SK-N-SH treated with all-trans-retinoic acid at 6 μM for 48 hours (cell line): ENCODE measurements at regions not wholly inside any gene's neighbourhood (a gene's known extent, or its start where the extent isn't known, plus 50 kb on each side); places are given as distances from the start of the nearest gene placed in this dataset.

Experiments used
- ATAC-seq: fragments of 200-7000 bp; cut with Tn5 transposase; 3 replicates; pipeline ENCODE4 v1.9.1; 2020; ENCODE audit warnings: mild to moderate bottlenecking, moderate library complexity
- ARNTL ChIP-seq: fragments of 450-650 bp; formaldehyde crosslinking; IDR thresholded peaks from 2 replicates; pipeline ENCODE4 v1.5.0; 2020; ENCODE audit warnings: low read depth, mild to moderate bottlenecking, moderate library complexity, borderline replicate concordance
- BACH2 ChIP-seq: fragments of 250-450 bp; sonication (Bioruptor Pico); IDR thresholded peaks from 2 replicates; pipeline ENCODE4 v1.9.0; 2021; ENCODE audit warnings: mild to moderate bottlenecking, borderline replicate concordance
- CREB5 ChIP-seq: fragments of 250-450 bp; sonication (Bioruptor Pico); IDR thresholded peaks from 2 replicates; pipeline ENCODE4 v1.5.1; 2020; ENCODE audit warnings: low read depth, mild to moderate bottlenecking, moderate library complexity
- CSDC2 ChIP-seq: fragments of 250-450 bp; sonication (Bioruptor Pico); IDR thresholded peaks from 2 replicates; pipeline ENCODE4 v1.5.0; 2020; ENCODE audit warnings: mild to moderate bottlenecking, moderate library complexity
- GLIS3 ChIP-seq: fragments of 250-450 bp; sonication (Bioruptor Pico); IDR thresholded peaks from 2 replicates; pipeline ENCODE4 v1.5.0; 2020; ENCODE audit warnings: mild to moderate bottlenecking, moderate library complexity
- ISL1 ChIP-seq: fragments of 250-450 bp; sonication (Bioruptor Pico); IDR thresholded peaks from 2 replicates; pipeline ENCODE4 v2.1.2; 2022; ENCODE audit warnings: mild to moderate bottlenecking, moderate library complexity
- OSR1 ChIP-seq: fragments of 250-450 bp; sonication (Bioruptor Pico); IDR thresholded peaks from 2 replicates; pipeline ENCODE4 v1.8.0; 2022; ENCODE audit warnings: moderate library complexity, mild to moderate bottlenecking, inconsistent platforms
- PATZ1 ChIP-seq: fragments of 250-450 bp; sonication (Bioruptor Pico); IDR thresholded peaks from 2 replicates; pipeline ENCODE4 v1.8.0; 2020; ENCODE audit warnings: mild to moderate bottlenecking, moderate library complexity, borderline replicate concordance
- POU6F1 ChIP-seq: fragments of 250-450 bp; sonication (Bioruptor Pico); IDR thresholded peaks from 2 replicates; pipeline ENCODE4 v1.8.0; 2021; ENCODE audit warnings: low read depth, mild to moderate bottlenecking, moderate library complexity, borderline replicate concordance
- PPARA ChIP-seq: fragments of 250-450 bp; sonication (Bioruptor Pico); IDR thresholded peaks from 2 replicates; pipeline ENCODE4 v1.5.0; 2020; ENCODE audit warnings: mild to moderate bottlenecking, borderline replicate concordance
- RARB ChIP-seq: fragments of 250-450 bp; sonication (Bioruptor Pico); IDR thresholded peaks from 2 replicates; pipeline ENCODE4 v1.8.0; 2021; ENCODE audit warnings: mild to moderate bottlenecking, moderate library complexity
- TCF4 ChIP-seq: fragments of 250-450 bp; sonication (Bioruptor Pico); IDR thresholded peaks from 2 replicates; pipeline ENCODE4 v1.8.0; 2021; ENCODE audit warnings: mild to moderate bottlenecking, moderate library complexity, borderline replicate concordance
- TOX ChIP-seq: fragments of 250-450 bp; sonication (Bioruptor Pico); IDR thresholded peaks from 2 replicates; pipeline ENCODE4 v1.8.0; 2021; ENCODE audit warnings: mild to moderate bottlenecking, moderate library complexity, borderline replicate concordance
- TSHZ2 ChIP-seq: fragments of 250-450 bp; sonication (Bioruptor Pico); IDR thresholded peaks from 2 replicates; pipeline ENCODE4 v1.5.0; 2020; ENCODE audit warnings: mild to moderate bottlenecking, moderate library complexity
- ZC3H10 ChIP-seq: fragments of 250-450 bp; sonication (Bioruptor Pico); IDR thresholded peaks from 2 replicates; pipeline ENCODE4 v1.5.1; 2021; ENCODE audit warnings: mild to moderate bottlenecking, moderate library complexity
- ZFP3 ChIP-seq: fragments of 250-450 bp; sonication (Bioruptor Pico); IDR thresholded peaks from 2 replicates; pipeline ENCODE4 v1.5.0; 2020; ENCODE audit warnings: mild to moderate bottlenecking, moderate library complexity
- ZFP30 ChIP-seq: fragments of 450-650 bp; formaldehyde crosslinking; IDR thresholded peaks from 2 replicates; pipeline ENCODE4 v1.5.0; 2022; ENCODE audit warnings: mild to moderate bottlenecking, moderate library complexity
- ZNF565 ChIP-seq: fragments of 450-650 bp; formaldehyde crosslinking; conservative IDR thresholded peaks from 2 replicates; pipeline ENCODE4 v1.5.0; 2020; ENCODE audit warnings: low read depth, mild to moderate bottlenecking, moderate library complexity
- ZNF70 ChIP-seq: fragments of 450-650 bp; formaldehyde crosslinking; IDR thresholded peaks from 2 replicates; pipeline ENCODE4 v1.5.0; 2020; ENCODE audit warnings: mild to moderate bottlenecking, moderate library complexity
- ZNF8 ChIP-seq: fragments of 450-650 bp; formaldehyde crosslinking; IDR thresholded peaks from 2 replicates; pipeline ENCODE4 v1.5.0; 2020; ENCODE audit warnings: mild to moderate bottlenecking, moderate library complexity

- ATAC-seq, result no peak
- no peak for TF ChIP-seq RARB (CRISPR knock-in tag)
- no peak for TF ChIP-seq CREB5
- TF ChIP-seq GLIS3 (CRISPR knock-in tag), result no peak
- TF ChIP-seq PPARA (CRISPR knock-in tag), result no peak
- TF ChIP-seq TOX, result no peak
Measured at GRCh38 chr4:110683601-110684000, 60.7 kb upstream of the PITX2 start.

- TF ChIP-seq POU6F1, result no peak
- no peak for TF ChIP-seq ZNF70 (CRISPR knock-in tag)
- TF ChIP-seq CREB5, result no peak
- no peak for TF ChIP-seq GLIS3 (CRISPR knock-in tag)
- no peak for TF ChIP-seq OSR1
- TF ChIP-seq PATZ1 (CRISPR knock-in tag), result no peak
- no peak for TF ChIP-seq ZFP30 (CRISPR knock-in tag)
- no peak for TF ChIP-seq BACH2
- TF ChIP-seq ISL1 (CRISPR knock-in tag), result no peak
- TF ChIP-seq ARNTL (CRISPR knock-in tag), result no peak
- TF ChIP-seq TCF4, result no peak
- TF ChIP-seq ZC3H10 (CRISPR knock-in tag), result no peak
- TF ChIP-seq CSDC2 (CRISPR knock-in tag), result no peak
- no peak for TF ChIP-seq TSHZ2 (CRISPR knock-in tag)
- no peak for TF ChIP-seq ZNF565 (CRISPR knock-in tag)
- no peak for TF ChIP-seq TOX
- no peak for TF ChIP-seq ZFP3 (CRISPR knock-in tag)
- TF ChIP-seq ZNF8 (CRISPR knock-in tag), result no peak
- ATAC-seq, result no peak
Measured at GRCh38 chr4:110702326-110702725, 79.4 kb upstream of the PITX2 start.

- TF ChIP-seq ZFP3 (CRISPR knock-in tag), result no peak
- no peak for TF ChIP-seq PPARA (CRISPR knock-in tag)
- TF ChIP-seq TOX, result no peak
- no peak for TF ChIP-seq ZNF8 (CRISPR knock-in tag)
- no peak for TF ChIP-seq CSDC2 (CRISPR knock-in tag)
- no peak for TF ChIP-seq ZFP30 (CRISPR knock-in tag)
- no peak for TF ChIP-seq ZNF70 (CRISPR knock-in tag)
- no peak for TF ChIP-seq RARB (CRISPR knock-in tag)
- no peak for TF ChIP-seq ARNTL (CRISPR knock-in tag)
- no peak for TF ChIP-seq OSR1
- TF ChIP-seq ZC3H10 (CRISPR knock-in tag), result no peak
- TF ChIP-seq CREB5, result no peak
- ATAC-seq, result no peak
Measured at GRCh38 chr4:110704748-110705439, 82.0 kb upstream of the PITX2 start.
